Fibroblast of villous mesenchyme (primary cell): ENCODE measurements at regions not wholly inside any gene's neighbourhood (a gene's known extent, or its start where the extent isn't known, plus 50 kb on each side); places are given as distances from the start of the nearest gene placed in this dataset.

Source experiments
- DNase-seq: peaks from one replicate; pipeline ENCODE4 v3.0.0-alpha.2; 2010; ENCODE audit warnings: low read depth
- H3K4me3 ChIP-seq: 2 replicates; pipeline ENCODE4 v1.5.1; 2011; ENCODE audit warnings: low read depth, mild to moderate bottlenecking, low read length
- TF ChIP-seq, protein P1 (sequence below): IDR thresholded peaks from 2 replicates; pipeline ENCODE4 v1.5.1; 2012; ENCODE audit warnings: low read depth, mild to moderate bottlenecking, low read length; ENCODE audit not compliant: insufficient read depth

DNA sequence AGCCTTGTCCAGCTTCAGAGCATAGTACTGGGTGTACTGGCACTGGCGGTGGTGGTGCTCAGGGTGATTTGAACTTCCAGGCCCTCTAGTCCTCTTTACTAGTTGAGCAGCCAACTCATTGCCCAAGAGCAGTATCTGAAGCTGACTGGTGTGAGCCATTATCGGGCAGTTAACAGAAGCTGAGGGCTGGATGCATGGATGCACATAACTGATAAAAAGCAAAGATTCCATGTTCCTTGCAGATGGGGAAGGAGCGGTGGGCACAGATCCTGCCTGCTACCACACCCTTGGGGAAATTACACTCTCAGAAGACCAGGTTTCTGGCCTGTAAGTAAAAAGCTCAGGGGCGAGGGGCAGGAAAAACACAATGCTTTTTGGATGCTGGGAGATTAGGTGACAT is 499.4 kb upstream of the ARGLU1 start:
- DNase-seq = no peak
- H3K4me3 ChIP-seq = no peak overlapping the region
- TF ChIP-seq, protein P1, sequence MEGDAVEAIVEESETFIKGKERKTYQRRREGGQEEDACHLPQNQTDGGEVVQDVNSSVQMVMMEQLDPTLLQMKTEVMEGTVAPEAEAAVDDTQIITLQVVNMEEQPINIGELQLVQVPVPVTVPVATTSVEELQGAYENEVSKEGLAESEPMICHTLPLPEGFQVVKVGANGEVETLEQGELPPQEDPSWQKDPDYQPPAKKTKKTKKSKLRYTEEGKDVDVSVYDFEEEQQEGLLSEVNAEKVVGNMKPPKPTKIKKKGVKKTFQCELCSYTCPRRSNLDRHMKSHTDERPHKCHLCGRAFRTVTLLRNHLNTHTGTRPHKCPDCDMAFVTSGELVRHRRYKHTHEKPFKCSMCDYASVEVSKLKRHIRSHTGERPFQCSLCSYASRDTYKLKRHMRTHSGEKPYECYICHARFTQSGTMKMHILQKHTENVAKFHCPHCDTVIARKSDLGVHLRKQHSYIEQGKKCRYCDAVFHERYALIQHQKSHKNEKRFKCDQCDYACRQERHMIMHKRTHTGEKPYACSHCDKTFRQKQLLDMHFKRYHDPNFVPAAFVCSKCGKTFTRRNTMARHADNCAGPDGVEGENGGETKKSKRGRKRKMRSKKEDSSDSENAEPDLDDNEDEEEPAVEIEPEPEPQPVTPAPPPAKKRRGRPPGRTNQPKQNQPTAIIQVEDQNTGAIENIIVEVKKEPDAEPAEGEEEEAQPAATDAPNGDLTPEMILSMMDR = no peak

DNA sequence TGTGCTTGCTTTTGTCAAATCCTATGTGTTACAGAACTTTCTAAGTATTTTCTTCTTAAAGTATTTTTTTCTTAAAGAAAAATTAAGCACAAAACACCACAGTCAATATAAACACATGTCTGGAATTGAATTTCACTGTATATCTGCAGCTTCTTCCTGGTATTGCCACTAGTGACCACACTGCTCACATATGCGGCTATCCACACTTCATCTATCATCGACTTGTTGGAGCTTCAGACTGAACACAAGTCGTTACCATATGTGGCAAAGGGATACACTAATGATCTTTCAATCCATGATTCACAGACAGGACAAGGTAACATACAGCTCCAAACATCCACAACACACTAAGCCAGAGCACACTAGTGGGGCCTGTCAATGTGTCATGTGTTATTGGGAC is 498.4 kb upstream of the ARGLU1 start:
- TF ChIP-seq, protein P1 = no peak
- H3K4me3 ChIP-seq = no peak overlapping the region
- no peak for DNase-seq

DNA sequence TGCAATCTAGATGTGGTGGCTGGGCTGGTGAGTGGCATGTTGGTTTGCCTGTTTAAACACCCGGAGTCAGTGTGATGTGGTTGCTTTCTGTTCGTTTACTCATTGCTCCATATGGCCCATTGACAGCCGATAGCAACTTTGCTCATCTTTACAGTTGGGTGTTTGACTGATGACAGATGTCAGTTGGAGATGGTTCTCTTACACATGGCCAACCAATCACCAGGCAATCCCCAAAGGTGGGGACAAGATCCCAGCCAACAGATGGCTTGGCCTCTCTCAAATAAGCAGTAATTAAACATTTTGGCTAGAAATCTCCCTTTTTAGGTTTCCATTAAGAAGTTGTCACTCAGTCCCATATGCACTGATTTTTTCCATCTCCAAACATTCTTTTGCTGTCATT is 497.1 kb upstream of the ARGLU1 start:
- no peak overlapping the region for H3K4me3 ChIP-seq
- DNase-seq = no peak
- TF ChIP-seq, protein P1 = no peak

DNA sequence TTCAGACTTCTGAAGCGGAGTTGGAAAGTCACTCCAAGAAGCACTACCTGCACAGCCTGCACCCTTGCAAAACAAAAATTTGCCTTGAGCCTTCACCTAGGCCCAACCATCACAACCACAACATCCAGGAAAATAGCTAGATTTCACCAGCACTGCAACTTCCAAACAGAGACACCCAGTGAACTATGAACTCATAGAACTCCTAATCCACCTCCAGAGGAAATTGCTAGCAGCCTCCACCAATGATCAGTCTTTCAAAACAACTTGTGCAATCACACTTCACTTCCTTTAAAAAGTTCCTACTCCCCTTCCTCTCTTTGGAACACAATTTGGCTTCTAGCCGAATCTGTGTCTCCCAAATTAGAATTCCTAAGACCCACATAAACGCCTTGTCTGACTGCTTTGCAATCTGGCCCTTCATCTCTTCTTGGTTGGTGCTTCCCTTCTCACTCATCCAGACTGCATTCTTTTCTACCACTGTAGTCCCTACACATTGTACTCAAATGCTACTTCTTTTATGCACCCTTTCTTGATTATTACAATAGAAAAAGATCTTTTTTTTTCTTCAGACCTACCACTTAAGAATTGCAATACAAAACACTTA is 489.2 kb upstream of the ARGLU1 start:
- no peak for DNase-seq
- TF ChIP-seq, protein P1 = no peak
- no peak overlapping the region for H3K4me3 ChIP-seq

DNA sequence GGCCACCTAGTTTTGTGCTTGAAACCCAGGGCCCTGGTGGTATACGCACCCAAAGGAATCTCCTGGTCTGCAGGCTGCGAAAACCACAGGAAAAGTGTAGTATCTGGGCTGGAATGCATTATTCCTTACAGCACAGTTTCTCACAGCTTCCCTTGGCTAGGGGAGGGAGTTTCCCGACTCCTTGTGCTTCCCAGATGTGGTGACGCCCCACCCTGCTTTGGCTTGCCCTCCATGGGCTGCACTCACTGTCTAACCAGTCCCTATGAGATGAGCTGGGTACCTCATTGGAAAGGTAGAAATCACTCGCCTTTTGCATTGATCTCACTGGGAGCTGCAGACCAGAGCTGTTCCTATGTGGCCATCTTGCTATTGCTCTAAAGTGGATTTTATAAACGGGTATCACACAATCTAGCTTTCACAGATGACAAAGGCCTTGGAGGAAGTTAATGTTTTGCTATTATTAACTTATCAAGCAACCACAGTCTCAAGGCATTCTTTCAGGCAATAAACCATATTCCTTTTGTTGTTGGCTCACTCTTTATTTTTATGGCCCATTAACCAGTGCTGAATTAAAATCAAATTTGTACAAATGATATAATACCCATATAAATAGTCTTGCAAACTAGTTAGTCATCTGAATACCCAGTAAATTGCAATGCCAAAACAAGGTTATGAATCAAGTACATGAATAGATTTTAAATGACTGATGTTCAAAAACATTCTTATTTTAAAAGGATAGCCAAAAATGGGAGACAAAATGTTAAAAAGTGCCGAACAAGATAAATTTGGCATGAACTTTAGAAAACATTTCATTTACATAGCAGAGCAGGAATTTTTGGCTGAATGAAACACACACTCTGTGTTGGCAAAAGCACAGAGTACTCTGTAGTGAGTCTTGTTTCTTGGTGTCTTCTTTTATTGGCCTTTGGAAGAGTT is 475.4 kb upstream of the ARGLU1 start:
- TF ChIP-seq, protein P1 = no peak
- DNase-seq = no peak
- no peak overlapping the region for H3K4me3 ChIP-seq

DNA sequence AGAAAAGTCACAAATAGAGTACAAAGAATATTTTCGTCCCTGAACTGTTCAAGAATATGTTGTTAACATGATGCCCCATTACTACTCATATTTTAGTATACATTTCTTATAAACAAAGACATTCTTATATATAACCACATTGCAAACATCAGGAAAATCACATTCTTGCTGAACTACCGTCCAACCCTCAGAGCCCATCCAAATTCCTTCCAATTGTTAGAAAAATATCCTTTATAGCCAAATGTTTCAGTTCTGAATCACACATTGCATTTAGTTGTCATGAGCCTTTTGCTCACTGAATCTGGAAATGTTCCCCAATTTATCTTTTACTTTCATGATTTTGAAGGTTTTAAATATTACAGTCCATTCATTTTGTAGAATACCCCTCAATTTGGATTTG is 467.8 kb upstream of the ARGLU1 start:
- TF ChIP-seq, protein P1 = no peak
- DNase-seq = no peak

More for the DNA sequence above, 467.8 kb upstream of the ARGLU1 start:
- H3K4me3 ChIP-seq = no peak overlapping the region
